H9 (cell line): ENCODE measurements at regions not wholly inside any gene's neighbourhood (a gene's known extent, or its start where the extent isn't known, plus 50 kb on each side); places are given as distances from the start of the nearest gene placed in this dataset.

Source experiments
- DNase-seq: peaks from one replicate; pipeline ENCODE4 v3.0.0-alpha.2; 2017
- H2AFZ ChIP-seq: one replicate; pipeline ENCODE4 v1.6.1; 2013; ENCODE audit warnings: mild to moderate bottlenecking, low read length, control low read depth, moderate library complexity
- H2AK5ac ChIP-seq: 2 replicates; pipeline ENCODE4 v1.6.1; 2013; ENCODE audit warnings: low read length, control low read depth, mixed read lengths; ENCODE audit not compliant: insufficient read length
- H2BK120ac ChIP-seq: one replicate; pipeline ENCODE4 v1.6.1; 2013; ENCODE audit warnings: low read depth, mild to moderate bottlenecking, low read length, control low read depth, inconsistent platforms; ENCODE audit not compliant: poor library complexity, severe bottlenecking
- H2BK12ac ChIP-seq: 2 replicates; pipeline ENCODE4 v1.6.1; 2013; ENCODE audit warnings: low read length, control low read depth, mixed read lengths, low read depth; ENCODE audit not compliant: insufficient read length
- H2BK15ac ChIP-seq: 2 replicates; pipeline ENCODE4 v1.6.1; 2013; ENCODE audit warnings: low read depth, low read length, control low read depth
- H2BK20ac ChIP-seq: one replicate; pipeline ENCODE4 v1.6.1; 2013; ENCODE audit warnings: low read depth, mild to moderate bottlenecking, low read length, control low read depth, inconsistent platforms; ENCODE audit not compliant: poor library complexity, severe bottlenecking
- H2BK5ac ChIP-seq: 2 replicates; pipeline ENCODE4 v1.6.1; 2013; ENCODE audit warnings: low read length, control low read depth, mixed read lengths; ENCODE audit not compliant: insufficient read length
- H3K14ac ChIP-seq: 2 replicates; pipeline ENCODE4 v1.6.1; 2013; ENCODE audit warnings: low read length, control low read depth; ENCODE audit not compliant: insufficient read depth
- H3K18ac ChIP-seq: 2 replicates; pipeline ENCODE4 v1.6.1; 2013; ENCODE audit warnings: low read depth, mild to moderate bottlenecking, mixed read lengths, low read length, control low read depth; ENCODE audit not compliant: insufficient read length
- H3K23ac ChIP-seq: 2 replicates; pipeline ENCODE4 v1.6.1; 2013; ENCODE audit warnings: low read length, control low read depth, mixed read lengths, low read depth; ENCODE audit not compliant: insufficient read length
- H3K23me2 ChIP-seq: 2 replicates; pipeline ENCODE4 v1.6.1; 2013; ENCODE audit warnings: low read depth, mild to moderate bottlenecking, mixed read lengths, low read length, control low read depth; ENCODE audit not compliant: insufficient read length, poor library complexity, severe bottlenecking
- H3K27ac ChIP-seq: 2 replicates; pipeline ENCODE4 v1.5.1; 2013; ENCODE audit warnings: low read length, control low read depth, mixed read lengths, low read depth; ENCODE audit not compliant: insufficient read length
- H3K27me3 ChIP-seq: 2 replicates; pipeline ENCODE4 v1.6.1; 2013; ENCODE audit warnings: low read length, control low read depth, inconsistent platforms; ENCODE audit not compliant: insufficient read depth
- H3K4ac ChIP-seq: 2 replicates; pipeline ENCODE4 v1.6.1; 2013; ENCODE audit warnings: low read depth, mild to moderate bottlenecking, control low read depth, inconsistent platforms, low read length, moderate library complexity
- H3K4me1 ChIP-seq: 2 replicates; pipeline ENCODE4 v1.6.1; 2013; ENCODE audit warnings: low read length, control low read depth, inconsistent platforms; ENCODE audit not compliant: insufficient read depth
- H3K4me2 ChIP-seq: 2 replicates; pipeline ENCODE4 v1.6.1; 2013; ENCODE audit warnings: low read length, control low read depth, mixed read lengths; ENCODE audit not compliant: insufficient read length, insufficient read depth
- H3K56ac ChIP-seq: 2 replicates; pipeline ENCODE4 v1.6.1; 2013; ENCODE audit warnings: low read depth, mild to moderate bottlenecking, mixed read lengths, low read length, control low read depth; ENCODE audit not compliant: insufficient read length
- H3K79me1 ChIP-seq: 2 replicates; pipeline ENCODE4 v1.6.1; 2013; ENCODE audit warnings: low read depth, mild to moderate bottlenecking, moderate library complexity, low read length, control low read depth, inconsistent platforms; ENCODE audit not compliant: insufficient read depth, poor library complexity, severe bottlenecking
- H3K79me2 ChIP-seq: 2 replicates; pipeline ENCODE4 v1.6.1; 2013; ENCODE audit warnings: low read length, control low read depth, inconsistent platforms; ENCODE audit not compliant: insufficient read depth
- H3K9ac ChIP-seq: 2 replicates; pipeline ENCODE4 v1.6.1; 2013; ENCODE audit warnings: low read length, control low read depth, mixed read lengths; ENCODE audit not compliant: insufficient read length; ENCODE audit errors: extremely low read depth
- H3K9me3 ChIP-seq: one replicate; pipeline ENCODE4 v1.6.1; 2013; ENCODE audit warnings: low read depth, low read length, inconsistent platforms; ENCODE audit not compliant: control insufficient read depth
- H3T11ph ChIP-seq: one replicate; pipeline ENCODE4 v1.6.1; 2013; ENCODE audit warnings: mild to moderate bottlenecking, low read length, control low read depth, inconsistent platforms
- H4K20me1 ChIP-seq: one replicate; pipeline ENCODE4 v1.6.1; 2013; ENCODE audit not compliant: control insufficient read depth, insufficient read length, insufficient read depth
- H4K5ac ChIP-seq: 2 replicates; pipeline ENCODE4 v1.6.1; 2013; ENCODE audit warnings: low read depth, mild to moderate bottlenecking, mixed read lengths, low read length, control low read depth; ENCODE audit not compliant: insufficient read length
- H4K8ac ChIP-seq: replicated peaks from 2 replicates; pipeline ENCODE4 v1.6.1; 2013; ENCODE audit warnings: low read length, control low read depth, mixed read lengths, low read depth; ENCODE audit not compliant: insufficient read length
- H4K91ac ChIP-seq: 2 replicates; pipeline ENCODE4 v1.6.1; 2013; ENCODE audit warnings: low read depth, mild to moderate bottlenecking, moderate library complexity, mixed read lengths, low read length, control low read depth; ENCODE audit not compliant: insufficient read length
- H3K27ac Mint-ChIP-seq, 3 experiments: 2 replicates in 2 of 3; 3 replicates in 1 of 3; pipeline ENCODE4 v1.8.0; 2020 to 2021; ENCODE audit warnings: mixed read lengths in 3 of 3, mild to moderate bottlenecking in 1 of 3, moderate library complexity in 1 of 3
- H3K27me3 Mint-ChIP-seq: 2 replicates; pipeline ENCODE4 v1.8.0; 2021; ENCODE audit warnings: low read depth, mild to moderate bottlenecking, moderate library complexity, mixed read lengths
- H3K36me3 Mint-ChIP-seq, 3 experiments: 2 replicates in 2 of 3; 3 replicates in 1 of 3; pipeline ENCODE4 v1.8.0; 2020 to 2021; ENCODE audit warnings: low read depth in 3 of 3, mixed read lengths in 3 of 3; ENCODE audit not compliant: insufficient read depth in 1 of 3
- H3K4me1 Mint-ChIP-seq, 2 experiments: 2 replicates each; pipeline ENCODE4 v1.8.0; 2020; ENCODE audit warnings: mixed read lengths in 2 of 2
- H3K4me3 Mint-ChIP-seq, 2 experiments: 2 replicates in 1 of 2; 3 replicates in 1 of 2; pipeline ENCODE4 v1.8.0; 2020 to 2021; ENCODE audit warnings: mild to moderate bottlenecking in 2 of 2, mixed read lengths in 2 of 2, moderate library complexity in 1 of 2
- H3K9me3 Mint-ChIP-seq, 2 experiments: 2 replicates in 1 of 2; 3 replicates in 1 of 2; pipeline ENCODE4 v1.8.0; 2020; ENCODE audit warnings: mild to moderate bottlenecking in 2 of 2, mixed read lengths in 2 of 2, moderate library complexity in 1 of 2
- CTCF ChIP-seq: fragments of 200-600 bp; sonication (generic); conservative IDR thresholded peaks from 3 replicates; pipeline ENCODE4 v1.8.0; 2021; ENCODE audit warnings: antibody characterized with exemption, mild to moderate bottlenecking
- WGBS: extraction: QIAGEN DNeasy Blood & Tissue Kit; methylation state at CpG from one replicate; pipeline ENCODE4 v1.1.7; 2013; ENCODE audit warnings: missing lambda C conversion rate, low lambda C conversion rate, mixed read lengths; ENCODE audit not compliant: insufficient read length; ENCODE audit errors: extremely low coverage; 5-methylcytosine and 5-hydroxymethylcytosine counted together

- Mint-ChIP-seq H3K4me1 (peaks cover 9 to 17% of the 10 kb centered on the region in 2 experiments), H3K36me3 (no peaks in the 10 kb centered on the region)
- no peak overlapping the region for H2AFZ ChIP-seq
These were observed 80.0 kb upstream of the TAB2 start for GRCh38 chr6:149237464-149237863.

More at GRCh38 chr6:149237464-149237863, 80.0 kb upstream of the TAB2 start:
- H3K27ac Mint-ChIP-seq = no peak overlapping the region
- H3K27ac ChIP-seq = no peak overlapping the region
- no peak overlapping the region for H4K5ac ChIP-seq
- H3K4me1 ChIP-seq = no peaks in the 10 kb centered on the region
- H3K27me3 Mint-ChIP-seq = no peaks in the 10 kb centered on the region
- H3K56ac ChIP-seq = no peak overlapping the region
- no peak overlapping the region for H3T11ph ChIP-seq
- H3K4me2 ChIP-seq = no peak overlapping the region
- H4K8ac ChIP-seq = no peak overlapping the region
- no peaks in the 10 kb centered on the region for H3K9me3 ChIP-seq
- H3K79me1 ChIP-seq = no peaks in the 10 kb centered on the region
- TF ChIP-seq CTCF = peak; percentile 40; the same call in 2 of the 3 replicates
- H3K9me3 Mint-ChIP-seq = peaks cover 0 to 1% of the 10 kb centered on the region in 2 experiments; a peak in 1 of 5 replicates
- H4K20me1 ChIP-seq = no peaks in the 10 kb centered on the region
- no CpG with 5 or more reads among the region's 6 CpGs for WGBS
- H3K27me3 ChIP-seq = no peaks in the 10 kb centered on the region
- H2BK120ac ChIP-seq = no peak overlapping the region
- H3K23ac ChIP-seq = no peak overlapping the region
- DNase-seq = no peak
- H3K18ac ChIP-seq = no peak overlapping the region
- H3K4ac ChIP-seq = no peak overlapping the region
- no peak overlapping the region for H3K14ac ChIP-seq
- no peak overlapping the region for H2BK15ac ChIP-seq
- no peak overlapping the region for H3K9ac ChIP-seq
- H4K91ac ChIP-seq = no peak overlapping the region
- H3K79me2 ChIP-seq = no peaks in the 10 kb centered on the region
- H2BK20ac ChIP-seq = no peak overlapping the region
- no peak overlapping the region for H3K4me3 Mint-ChIP-seq
- H3K23me2 ChIP-seq = no peaks in the 10 kb centered on the region
- no peak overlapping the region for H2BK12ac ChIP-seq
- no peak overlapping the region for H2AK5ac ChIP-seq
- H2BK5ac ChIP-seq = no peak overlapping the region
